HG03097 (cell line): ENCODE measurements at regions not wholly inside any gene's neighbourhood (a gene's known extent, or its start where the extent isn't known, plus 50 kb on each side); places are given as distances from the start of the nearest gene placed in this dataset.

Experiments
- ATAC-seq: cut with Tn5 transposase; IDR thresholded peaks from one replicate; pipeline ENCODE4 v1.9.1; 2021; ENCODE audit not compliant: unreplicated experiment, low FRiP score

DNA sequence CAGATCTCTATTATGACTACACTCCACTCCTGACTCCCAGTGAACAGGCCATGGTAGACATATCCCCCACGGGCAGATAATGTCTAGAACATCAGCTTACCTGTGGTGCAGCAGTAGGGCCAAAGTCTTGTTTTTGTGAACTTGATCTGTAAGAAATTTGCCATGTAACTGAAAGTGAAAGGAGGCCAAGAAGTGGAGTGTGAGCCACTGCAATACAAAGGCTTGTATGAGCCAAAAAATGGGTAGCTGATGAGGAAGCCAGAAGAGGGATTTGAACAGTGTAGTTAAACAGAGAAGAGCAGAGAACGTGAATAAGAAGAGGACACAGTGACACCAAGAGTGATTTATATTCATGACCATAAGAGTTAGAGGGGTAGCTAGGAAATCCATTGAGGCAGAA is 361.7 kb downstream of the DMRT2 start:
- no peak for ATAC-seq

- ATAC-seq = no peak
Observed at GRCh38 chr9:1414711-1415131, 364.6 kb downstream of the DMRT2 start.

DNA sequence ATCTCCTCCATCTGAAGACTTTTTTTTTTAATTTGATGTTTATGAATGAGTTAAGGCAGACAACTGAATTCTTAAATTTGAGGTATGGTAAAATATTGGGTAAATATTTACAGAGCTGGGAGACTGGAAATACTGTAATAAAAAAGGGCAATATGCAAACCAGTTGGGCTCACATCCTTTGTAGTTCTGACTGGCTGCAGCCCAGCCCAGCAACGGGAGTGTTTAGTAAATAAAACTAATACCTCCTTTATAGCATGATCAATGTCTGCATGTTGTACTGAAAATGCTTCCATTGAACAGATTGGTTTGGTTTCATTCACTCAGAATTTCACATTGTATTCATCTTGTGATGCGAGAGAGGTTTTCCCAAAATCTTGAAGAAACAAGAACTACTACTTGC is 365.0 kb downstream of the DMRT2 start:
- no peak for ATAC-seq

- no peak for ATAC-seq
Observed at GRCh38 chr9:1416261-1416660, 366.1 kb downstream of the DMRT2 start.

DNA sequence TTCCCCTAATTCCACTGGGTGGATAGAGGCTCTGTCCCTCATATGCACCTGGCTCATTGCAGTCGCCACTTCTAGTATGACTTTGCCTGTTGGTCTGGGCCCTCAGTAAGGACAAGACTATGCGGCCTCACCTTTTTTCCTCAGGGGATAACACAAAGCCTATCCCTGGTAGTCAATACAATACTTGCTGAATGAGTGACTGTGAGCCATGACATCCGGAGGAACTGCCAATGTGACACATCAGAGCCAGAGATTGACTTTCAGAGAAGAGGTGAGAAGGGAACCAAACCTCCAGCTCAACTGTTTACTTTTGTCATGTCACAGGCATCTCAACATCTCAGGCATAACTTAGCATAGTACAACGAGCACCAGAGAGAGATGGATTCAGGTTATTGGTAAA is 371.3 kb downstream of the DMRT2 start:
- no peak for ATAC-seq

DNA sequence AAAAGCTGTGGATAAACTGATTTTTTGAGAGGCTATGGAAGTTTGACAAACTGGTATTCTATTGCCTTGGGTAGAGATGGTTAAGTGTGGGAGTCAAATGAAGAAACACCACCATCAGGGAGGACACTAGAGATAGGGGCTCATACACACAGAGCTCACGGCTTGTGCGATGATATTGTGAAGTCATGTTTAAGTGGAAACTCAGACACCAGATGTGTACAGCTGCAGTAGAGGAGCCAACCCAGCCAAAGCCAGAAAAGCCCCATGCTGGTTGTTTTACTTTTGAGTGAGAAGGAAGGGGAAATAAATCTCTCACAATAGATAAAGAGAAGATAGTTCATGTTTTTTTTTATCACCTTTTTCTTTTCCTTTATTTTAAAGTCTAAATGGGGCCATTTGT is 377.7 kb downstream of the DMRT2 start:
- ATAC-seq = no peak

GRCh38 chr9:1429297-1429696 is 379.1 kb downstream of the DMRT2 start:
- ATAC-seq = no peak

DNA sequence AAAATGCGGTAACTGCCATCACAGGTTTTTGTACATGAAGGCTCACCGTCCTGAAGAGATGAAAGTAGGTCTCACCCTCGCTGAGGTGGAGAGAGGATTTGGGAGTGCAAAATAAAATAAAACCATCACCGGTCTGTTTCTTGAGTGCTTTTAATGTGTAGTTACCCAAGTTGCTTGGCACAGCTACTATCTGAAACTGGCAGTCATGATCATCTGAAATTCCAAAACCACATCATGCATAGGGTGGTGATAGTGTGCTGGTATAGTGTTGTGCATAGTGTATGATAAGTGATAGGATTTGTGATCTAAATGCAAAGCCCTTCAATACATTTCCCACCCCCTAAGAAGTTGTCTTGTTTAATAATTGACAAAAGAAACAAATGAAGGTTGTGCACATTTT is 381.3 kb downstream of the DMRT2 start:
- no peak for ATAC-seq

DNA sequence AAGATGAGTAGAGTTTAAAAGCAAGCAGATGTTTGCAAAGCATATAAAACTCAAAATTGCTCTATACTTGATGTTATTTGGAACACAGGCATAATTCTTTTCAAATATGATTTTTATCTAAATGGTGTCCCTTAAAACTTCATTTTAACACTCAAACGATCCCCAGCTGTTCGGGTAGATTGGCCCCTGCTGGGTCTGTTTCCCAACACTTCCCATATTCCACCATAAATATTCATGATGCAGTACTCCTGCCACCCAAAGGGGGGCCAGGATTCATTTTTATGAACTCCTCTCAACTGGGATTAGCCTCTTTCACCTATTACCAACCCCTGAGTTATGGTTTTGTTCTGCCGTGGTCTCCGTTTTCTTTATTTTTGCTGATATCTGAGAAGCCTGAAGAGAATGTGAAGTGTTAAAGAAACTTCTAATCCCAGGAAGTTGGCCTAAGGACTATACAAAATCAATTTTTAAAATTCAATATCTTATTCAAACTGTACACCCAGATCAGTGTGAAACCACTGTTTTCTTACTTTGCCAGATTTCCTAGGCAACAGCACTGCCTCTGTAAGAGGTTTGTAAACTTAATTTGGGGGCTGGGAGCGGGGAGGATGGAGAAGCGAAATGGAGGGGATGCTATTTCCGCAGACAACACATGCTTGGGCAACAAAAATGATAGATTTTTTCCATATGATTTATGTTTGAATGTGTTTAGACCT is 384.1 kb downstream of the DMRT2 start:
- no peak for ATAC-seq

DNA sequence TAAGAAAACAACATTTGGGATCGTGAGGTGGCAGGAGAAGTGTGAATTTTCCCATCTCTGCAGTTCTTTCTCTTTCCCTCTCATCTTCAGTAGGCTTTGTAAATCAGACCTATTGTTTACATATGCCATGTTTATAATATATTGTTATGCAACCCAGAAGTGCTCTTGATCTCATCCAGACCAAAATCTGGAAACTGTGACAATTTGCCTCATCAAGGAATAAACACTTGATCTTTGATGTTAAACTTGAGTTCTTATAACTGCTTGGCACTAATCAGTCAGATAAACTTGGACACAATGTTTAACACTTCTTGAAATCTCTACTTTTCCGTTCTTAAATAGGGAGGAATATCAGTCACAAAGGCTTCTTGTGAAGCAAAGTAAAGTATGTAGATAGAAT is 384.7 kb downstream of the DMRT2 start:
- ATAC-seq = no peak

- ATAC-seq = no peak
Observed at GRCh38 chr9:1440256-1440655, 390.1 kb downstream of the DMRT2 start.

- no peak for ATAC-seq
Observed at GRCh38 chr9:1442105-1442504, 391.9 kb downstream of the DMRT2 start.

DNA sequence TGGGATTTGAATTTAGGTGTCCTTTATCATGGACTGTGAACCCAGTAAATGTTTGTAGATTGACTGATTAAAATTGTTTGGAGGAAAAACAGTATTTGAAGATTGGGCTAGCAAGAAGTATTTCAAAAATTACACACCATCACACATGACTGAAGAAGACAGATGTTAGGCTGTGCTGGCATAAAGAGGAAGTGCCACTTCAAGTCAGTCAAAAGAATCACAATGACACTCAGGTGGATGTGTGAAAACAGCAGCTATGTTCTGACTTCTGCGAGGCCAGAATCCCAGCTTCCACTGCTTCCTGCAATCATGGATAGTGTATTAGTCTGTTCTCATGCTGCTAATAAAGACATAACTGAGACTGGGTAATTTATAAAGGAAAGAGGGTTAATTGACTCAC is 393.3 kb downstream of the DMRT2 start:
- no peak for ATAC-seq

GRCh38 chr9:1446671-1447070 is 396.5 kb downstream of the DMRT2 start:
- ATAC-seq = no peak

DNA sequence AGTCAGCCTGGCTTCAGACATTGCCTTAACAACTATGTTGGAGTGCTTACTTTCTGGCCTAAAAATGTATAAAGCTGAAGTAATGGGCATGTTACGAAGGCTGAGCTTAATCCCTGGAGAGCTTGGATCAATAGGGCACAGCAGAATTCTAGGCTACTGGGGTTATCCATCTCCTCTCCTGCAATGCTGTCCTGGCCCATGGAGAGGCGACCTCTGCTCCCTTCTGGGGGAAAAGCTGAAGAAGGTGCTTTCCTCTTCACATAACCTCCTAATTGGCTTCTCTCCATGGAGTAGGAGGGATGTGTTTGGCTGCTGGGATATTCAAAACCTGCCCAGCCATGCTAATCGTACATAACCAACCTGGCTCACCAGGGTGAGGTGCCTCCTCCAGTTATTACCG is 403.5 kb downstream of the DMRT2 start:
- no peak for ATAC-seq

- no peak for ATAC-seq
Observed at GRCh38 chr9:1454211-1454610, 404.1 kb downstream of the DMRT2 start.

GRCh38 chr9:1454616-1455347 is 404.6 kb downstream of the DMRT2 start:
- no peak for ATAC-seq

- no peak for ATAC-seq
Observed at GRCh38 chr9:1455766-1456165, 405.6 kb downstream of the DMRT2 start.

DNA sequence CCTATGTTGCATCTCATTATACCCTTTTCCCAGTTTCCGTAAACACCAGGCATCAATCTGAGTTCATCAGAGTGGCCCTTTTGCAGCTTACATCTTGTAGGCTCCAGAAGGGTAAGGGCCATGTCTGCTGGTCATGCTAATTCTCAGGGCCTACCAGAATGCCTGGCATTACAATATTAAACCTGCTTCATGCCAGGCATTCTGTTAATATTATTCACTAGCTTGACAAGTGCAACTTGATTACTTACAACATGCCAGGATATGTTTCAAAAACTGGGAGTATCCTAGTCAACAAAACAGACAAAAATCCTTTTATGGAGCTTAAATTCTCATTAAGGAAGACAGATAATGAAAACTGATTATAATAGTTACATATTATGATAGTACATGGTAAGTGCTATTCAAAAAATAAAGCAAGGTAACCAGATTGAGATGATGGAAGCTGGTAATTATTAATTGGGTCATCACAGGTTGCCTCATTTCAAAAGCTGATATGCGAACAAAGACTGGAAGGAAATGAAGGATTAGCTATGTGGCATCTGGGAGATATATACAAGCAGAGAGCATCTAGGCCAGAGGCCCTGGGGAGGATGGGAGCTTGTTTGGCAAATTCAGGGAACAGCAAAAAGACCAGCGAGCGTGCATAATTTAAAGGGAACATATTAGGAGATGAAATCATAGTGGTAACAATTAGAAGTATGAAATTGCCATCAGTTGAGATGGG is 406.3 kb downstream of the DMRT2 start:
- no peak for ATAC-seq

DNA sequence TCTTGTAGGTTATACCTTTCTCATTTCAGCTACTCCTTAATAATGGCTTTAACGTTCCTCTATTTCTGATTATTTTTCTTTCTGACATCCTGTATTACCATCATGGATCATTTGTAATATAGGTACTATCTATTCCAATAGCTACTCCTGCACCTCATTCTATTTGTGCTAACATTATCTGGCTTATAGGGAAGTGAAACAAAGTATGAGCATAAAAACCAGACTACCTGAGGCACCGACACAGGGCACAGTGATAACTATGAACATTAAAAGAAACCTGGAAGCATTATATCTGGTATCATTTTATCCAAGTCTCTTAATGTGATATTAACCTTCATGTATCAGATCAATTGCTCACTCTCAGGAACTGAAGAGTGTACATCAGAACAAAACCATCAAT is 407.3 kb downstream of the DMRT2 start:
- ATAC-seq = no peak

GRCh38 chr9:1458503-1458902 is 408.3 kb downstream of the DMRT2 start:
- no peak for ATAC-seq
